CD4-positive, alpha-beta T cell treated with Interleukin-4 for 4 hours (primary cell): ENCODE measurements at regions not wholly inside any gene's neighbourhood (a gene's known extent, or its start where the extent isn't known, plus 50 kb on each side); places are given as distances from the start of the nearest gene placed in this dataset.
"Not testable (repeated sequence)": the region's sequence is repeated elsewhere in the genome, so short reads cannot be mapped to it uniquely, and the experiment has no call there.

Experiments used
- DNase-seq: peaks from one replicate; pipeline ENCODE4 v3.0.0-alpha.2; 2020

GRCh38 chr16:80250381-80250780, 290.4 kb upstream of the DYNLRB2 start:
- DNase-seq, result no peak

DNA sequence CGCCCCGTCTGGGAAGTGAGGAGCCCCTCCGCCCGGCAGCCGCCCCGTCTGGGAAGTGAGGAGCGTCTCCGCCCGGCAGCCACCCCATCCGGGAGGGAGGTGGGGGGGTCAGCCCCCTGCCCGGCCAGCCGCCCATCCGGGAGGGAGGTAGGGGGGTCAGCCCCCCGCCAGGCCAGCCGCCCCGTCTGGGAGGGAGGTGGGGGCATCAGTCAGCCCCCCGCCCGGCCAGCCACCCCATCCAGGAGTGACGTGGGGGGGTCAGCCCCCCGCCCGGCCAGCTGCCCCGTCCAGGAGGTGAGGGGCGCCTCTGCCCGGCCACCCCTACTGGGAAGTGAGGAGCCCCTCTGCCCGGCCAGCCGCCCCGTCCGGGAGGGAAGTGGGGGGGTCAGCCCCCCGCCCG, 297.5 kb upstream of the DYNLRB2 start:
- not testable (repeated sequence) for DNase-seq

GRCh38 chr16:80242279-80242678, 298.5 kb upstream of the DYNLRB2 start:
- not testable (repeated sequence) for DNase-seq

GRCh38 chr16:80233097-80233835, 307.5 kb upstream of the DYNLRB2 start:
- DNase-seq, result no peak

DNA sequence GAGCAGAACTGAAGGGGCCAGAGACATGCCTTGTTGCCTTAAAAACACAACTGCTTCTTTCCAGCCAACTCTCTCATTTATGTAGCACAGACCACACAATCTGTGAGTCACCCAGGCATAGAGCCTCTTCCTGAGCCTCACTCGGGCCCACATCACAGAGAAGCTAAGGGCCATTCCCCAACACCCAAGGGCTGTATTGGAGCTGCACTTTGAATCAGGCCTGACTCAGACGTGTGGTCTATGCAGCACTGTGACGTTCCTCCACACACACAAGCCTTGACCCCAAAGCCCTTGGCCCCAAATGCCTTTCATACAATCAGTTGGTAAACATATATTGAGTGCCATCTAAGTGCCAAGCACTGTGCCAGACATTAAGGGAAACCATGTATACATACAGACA, 308.9 kb upstream of the DYNLRB2 start:
- DNase-seq, result no peak

DNA sequence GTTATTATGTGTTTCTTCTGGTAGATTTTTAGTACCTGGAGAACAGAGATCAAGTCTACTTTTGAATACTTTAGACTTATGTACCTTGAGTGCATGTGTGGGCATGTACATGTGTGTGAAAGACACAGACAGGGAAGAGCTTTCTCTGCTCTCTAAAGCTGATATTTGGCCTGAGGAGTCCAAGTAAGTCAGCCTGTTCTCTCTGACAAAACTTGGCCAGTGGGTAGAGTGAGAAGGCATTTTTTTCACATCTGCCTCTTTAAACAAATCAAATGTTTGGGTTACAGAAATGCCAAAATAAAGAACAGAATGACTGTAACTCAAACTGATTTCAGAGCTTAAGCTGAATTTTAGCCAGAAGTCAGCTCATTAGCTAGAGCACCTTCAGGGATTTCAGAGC, 309.7 kb upstream of the DYNLRB2 start:
- DNase-seq, result no peak

GRCh38 chr16:80230328-80231120, 310.3 kb upstream of the DYNLRB2 start:
- no peak for DNase-seq

GRCh38 chr16:80226499-80226898, 314.3 kb upstream of the DYNLRB2 start:
- no peak for DNase-seq

DNA sequence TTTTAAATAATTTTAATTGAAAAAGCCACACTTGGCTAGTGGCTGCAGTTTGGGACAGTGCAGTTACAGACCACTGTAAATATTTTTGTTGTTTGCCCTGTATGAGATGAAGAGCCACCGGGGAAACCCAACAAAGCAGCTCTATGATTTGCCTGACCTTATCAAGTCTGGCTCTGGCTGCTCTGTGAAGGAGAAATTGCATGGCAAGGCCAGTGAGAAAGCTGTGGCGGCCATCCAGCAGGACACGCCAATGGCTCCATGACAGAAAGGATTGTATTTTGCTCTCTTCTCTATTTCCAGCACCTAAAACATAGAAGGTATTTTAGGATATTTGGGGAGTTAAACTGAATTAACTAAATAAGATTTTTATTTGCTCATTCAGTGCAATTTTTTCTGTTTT, 330.0 kb upstream of the DYNLRB2 start:
- DNase-seq, result no peak

DNA sequence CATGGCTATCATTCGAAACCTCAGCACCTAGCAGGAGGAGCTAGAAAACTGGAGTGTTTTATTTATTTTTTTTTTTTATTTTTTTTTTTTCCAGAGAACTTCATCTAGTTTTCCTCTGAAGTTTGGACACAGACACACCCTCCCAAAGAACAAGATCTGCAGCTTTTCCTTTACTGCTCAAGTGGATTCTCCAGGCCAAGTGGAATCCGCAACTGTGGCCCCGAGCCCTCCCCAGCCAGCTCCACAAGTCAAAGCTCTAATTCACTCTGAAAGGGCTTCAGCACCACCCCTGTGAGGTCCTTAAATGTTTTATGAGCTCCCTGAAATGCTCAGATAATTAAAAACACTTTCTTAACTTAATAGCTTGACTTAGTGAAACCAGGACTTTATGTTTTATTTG, 332.1 kb upstream of the DYNLRB2 start:
- DNase-seq, result no peak

GRCh38 chr16:80208015-80208414, 332.8 kb upstream of the DYNLRB2 start:
- DNase-seq, result no peak

GRCh38 chr16:80203821-80204220, 337.0 kb upstream of the DYNLRB2 start:
- no peak for DNase-seq

DNA sequence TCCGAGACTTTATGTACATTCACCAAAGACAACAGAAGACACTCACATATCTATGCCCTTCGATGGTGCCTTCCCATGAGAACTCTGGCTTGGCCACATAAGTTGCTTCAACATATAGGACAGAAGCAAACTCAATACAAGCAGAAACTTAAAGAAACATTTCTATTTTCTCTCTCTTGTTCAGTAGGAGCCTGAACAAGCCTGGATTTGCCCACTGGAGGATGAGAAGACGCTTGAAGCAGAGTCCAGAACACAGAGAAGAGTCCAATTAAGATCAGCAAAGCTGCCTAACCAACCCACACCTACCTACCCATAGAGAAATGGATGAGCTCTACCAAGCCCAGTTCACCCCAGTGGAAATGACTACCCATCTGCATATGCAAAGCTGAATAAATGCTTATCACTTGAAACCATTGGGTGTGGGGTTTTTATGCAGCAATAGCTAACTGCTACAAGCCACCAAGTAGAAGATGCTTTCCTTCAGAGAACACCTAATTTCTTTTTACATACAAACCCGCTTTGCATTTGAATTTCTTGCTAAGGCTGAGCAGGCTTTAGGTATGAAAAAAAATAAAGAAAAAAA, 337.9 kb upstream of the DYNLRB2 start:
- DNase-seq, result no peak

GRCh38 chr16:80200079-80200478, 340.7 kb upstream of the DYNLRB2 start:
- no peak for DNase-seq

- DNase-seq, result no peak
Measured at GRCh38 chr16:80199614-80200013, 341.2 kb upstream of the DYNLRB2 start.

DNA sequence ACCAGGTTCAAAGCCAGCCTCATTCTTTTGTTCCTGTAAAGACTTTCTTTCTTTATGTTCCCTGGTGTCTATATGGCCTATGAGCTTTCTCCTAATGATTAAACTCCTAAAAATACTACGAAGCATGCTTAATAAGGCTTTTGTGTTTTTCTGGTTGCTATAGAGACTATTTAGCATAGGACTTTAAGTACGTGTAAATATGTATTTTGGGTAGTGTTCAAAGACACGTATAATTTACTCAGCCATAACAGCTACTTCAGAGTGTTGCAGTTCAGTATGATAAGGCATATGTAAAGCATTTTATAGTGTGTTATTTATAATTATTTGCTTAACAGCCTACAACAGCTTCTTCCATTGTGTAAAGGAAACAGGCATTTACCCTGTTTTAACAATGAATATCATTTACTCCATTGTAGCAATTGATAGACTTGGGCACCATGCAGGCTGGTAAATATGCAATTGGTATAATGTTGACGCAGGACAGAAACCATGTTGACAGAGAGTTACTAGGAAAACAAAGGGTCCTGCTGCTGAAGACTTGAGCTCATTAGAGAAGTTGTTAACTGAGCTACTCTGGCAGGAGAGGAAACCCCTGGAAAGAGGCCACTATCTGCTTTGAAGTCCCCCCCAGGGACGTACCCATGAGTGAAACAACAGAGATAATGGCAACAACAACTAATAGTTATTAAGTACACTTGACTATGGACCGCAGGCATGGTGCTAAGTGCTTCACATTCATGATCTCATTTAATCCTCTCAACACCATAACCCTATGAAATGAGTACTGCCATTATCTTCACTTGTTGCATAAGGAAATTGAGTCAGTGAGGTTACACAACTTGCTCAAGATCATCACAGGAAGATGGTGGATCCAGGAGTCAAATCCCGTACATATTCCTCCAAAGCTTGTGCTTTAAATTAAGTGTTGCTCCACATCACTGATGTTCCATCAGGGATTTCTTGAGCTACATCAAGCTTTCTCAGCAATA, 342.2 kb upstream of the DYNLRB2 start:
- no peak for DNase-seq

DNA sequence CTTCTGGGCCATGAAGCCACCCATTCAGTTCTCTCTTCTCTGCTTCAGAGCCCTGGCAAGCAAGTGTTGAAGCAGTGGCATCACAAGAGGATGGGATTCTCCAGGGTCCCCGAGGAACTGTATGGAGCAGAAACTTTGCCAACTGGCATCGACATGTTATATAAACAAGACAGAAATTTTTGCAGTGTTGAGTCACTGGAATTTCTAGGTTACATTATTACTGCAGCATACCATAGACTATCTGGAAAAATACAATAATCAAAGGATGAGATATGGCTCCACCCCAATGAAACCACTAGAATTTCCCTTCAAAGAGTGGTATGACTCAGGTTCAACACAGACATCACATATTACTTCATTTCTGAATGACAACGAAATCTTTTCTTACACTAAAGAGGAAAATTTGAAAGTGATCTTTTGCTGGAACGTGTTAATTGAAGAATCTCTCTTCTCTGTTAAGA, 343.0 kb upstream of the DYNLRB2 start:
- no peak for DNase-seq

DNA sequence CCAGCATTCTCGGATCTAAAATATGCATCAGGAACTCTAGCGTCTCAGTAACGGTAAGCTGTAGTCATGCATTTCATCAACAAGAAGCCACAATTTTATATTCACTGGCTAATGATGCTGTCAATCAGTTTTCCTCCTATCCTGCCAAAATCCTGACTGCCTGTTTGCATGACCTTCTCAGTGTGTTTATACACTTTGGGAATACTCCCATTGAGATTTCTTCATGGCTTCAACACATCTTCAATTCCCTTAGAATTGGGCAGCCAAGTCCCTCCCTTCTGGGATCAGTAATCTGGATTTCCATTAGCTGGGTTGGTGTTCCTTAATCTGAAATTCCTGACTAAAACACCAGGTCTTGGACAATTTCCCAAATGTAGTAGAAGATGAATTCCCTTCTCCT, 348.9 kb upstream of the DYNLRB2 start:
- no peak for DNase-seq

- no peak for DNase-seq
Measured at GRCh38 chr16:80189476-80190175, 351.2 kb upstream of the DYNLRB2 start.

DNA sequence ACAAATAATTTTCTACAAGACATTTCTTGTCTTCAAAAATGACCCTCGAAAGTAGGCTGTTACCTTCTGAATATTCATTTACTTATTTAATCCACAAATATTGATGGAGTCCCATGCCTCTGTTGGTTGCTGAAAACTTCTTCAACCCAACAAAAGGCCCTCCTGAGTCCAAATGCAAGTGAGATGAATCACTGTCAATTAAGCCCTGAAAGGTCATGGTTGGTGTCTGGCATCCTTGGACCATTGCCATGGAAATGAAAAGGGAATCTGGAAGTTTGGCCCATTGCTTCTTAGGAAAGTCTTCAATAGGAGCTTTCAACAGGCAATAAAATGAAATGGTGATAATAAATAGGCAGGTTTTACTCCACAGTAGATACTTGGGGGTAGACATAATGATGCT, 364.7 kb upstream of the DYNLRB2 start:
- DNase-seq, result no peak

DNA sequence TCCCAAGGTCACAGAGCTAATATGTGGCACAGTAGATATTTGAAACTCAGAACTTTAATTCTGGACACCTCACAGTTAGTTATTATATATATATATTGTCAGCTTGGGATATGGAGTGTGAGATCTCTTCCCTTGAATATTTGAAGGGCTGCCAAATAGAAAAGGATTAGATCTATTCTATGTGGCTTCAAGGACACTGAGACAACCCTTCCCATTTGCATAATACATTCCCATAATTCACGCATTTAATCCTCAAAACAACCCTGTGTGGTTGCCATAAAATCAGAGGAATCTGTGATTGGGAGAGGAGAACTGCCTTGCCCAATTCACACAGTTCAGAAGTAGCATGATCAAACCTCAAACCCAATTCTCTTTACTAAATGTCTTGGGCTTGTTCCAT, 365.8 kb upstream of the DYNLRB2 start:
- DNase-seq, result no peak

DNA sequence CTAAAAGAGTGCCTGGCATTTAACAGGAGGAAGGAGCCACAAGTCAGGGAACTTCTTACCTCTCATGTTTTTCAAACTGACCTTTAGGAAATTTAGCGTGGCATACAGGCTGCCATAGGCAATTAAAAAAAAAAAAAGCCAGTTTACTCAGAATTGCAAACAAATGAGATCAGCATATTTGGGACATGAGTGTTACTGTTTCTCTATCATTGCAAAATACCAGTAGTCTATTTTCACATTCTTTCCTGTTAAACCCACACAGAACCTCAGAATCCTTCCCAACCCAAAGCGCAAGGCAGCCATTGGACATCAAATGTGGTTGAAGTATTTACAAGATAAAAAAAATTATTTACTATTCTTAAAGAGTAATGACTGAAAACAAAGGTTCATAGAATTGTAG, 366.4 kb upstream of the DYNLRB2 start:
- no peak for DNase-seq
